GM18858 (cell line): ENCODE measurements at regions not wholly inside any gene's neighbourhood (a gene's known extent, or its start where the extent isn't known, plus 50 kb on each side); places are given as distances from the start of the nearest gene placed in this dataset.
"Not testable (repeated sequence)": the region's sequence is repeated elsewhere in the genome, so short reads cannot be mapped to it uniquely, and the experiment has no call there.

ENCODE experiments used
- ATAC-seq: cut with Tn5 transposase; IDR thresholded peaks from one replicate; pipeline ENCODE4 v1.9.1; 2021; ENCODE audit not compliant: unreplicated experiment

DNA sequence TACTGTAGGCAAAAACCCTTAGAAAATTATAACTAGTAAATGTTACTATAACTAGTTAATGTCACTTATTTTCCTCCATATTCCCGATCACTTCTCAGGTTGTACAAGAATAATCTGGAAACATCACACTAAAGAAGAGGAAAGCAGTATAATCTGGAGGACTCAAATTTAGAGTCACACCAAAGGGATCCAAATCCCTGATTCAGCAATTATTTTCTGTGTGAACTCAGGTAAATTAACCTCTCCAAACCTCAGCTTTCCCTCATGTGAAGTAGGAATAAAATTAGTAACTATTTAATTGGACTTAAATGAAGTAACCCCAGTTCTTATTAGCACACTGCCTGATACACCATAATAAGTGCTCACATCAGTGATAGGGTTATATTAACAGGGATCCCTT lies 170.1 kb upstream of the NECTIN3 start:
- ATAC-seq, result no peak

DNA sequence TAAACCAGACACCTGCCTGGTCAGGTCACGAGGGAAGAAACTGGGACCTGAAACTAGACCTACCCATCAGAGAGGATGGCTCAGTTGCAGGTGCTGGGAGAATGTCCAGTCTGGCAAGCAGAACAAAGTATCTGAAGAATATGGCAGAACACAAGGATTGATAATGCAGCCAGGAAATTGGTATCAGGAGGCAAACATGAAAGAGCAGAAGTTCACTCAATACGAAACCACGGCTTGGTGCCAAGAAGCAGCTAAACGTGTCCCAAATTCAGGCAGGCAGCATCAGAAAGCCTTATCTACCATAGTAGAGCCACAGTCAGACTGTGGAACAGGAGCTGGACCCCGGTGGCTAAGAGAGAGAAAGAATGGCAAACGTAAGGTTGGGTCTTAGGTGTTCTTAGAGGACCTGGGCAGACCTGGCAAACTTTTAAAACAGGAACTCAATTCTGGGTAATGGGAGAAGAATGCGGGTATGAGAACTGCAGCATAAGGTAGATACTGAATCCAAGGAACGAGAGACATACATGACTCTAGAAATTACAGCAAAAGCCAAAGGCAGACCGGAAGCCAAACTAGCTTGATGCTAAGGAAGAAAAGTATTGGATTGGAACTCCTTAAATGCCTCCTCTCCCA lies 169.0 kb upstream of the NECTIN3 start:
- ATAC-seq, result no peak

DNA sequence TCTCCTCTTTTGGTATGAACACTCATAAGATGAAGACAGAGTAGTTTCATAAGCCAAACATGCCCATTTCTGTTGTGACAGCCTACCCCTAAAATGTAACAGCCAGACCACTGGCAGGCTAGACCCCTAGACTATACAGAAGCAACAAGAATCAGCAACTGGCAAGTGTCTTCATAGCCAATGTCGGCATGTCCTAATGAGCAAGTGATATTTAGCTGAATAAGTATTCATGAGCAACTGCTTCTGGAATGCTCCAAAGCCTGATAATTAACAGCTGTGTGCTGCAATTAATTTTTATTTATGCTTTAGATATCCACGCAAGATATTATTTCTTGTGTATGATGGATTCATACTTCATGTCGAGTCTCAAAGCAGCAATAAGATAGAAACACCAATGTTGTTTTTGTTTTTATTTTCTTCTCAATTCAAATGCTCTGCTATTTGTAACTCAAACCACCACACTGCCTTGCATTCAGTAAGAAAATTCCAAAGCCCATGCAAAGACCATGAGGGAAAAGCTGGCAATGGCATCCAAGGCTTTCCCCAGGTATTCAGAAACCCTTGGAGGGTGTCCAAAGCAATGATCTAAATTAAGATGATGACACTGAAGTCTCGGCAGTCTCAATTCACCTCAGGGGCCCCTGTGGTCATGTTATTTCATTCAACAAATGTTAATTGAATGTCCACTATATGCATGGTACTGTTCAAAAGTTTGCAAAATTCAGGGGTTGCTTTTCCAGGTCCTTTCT lies 167.7 kb upstream of the NECTIN3 start:
- no peak for ATAC-seq

DNA sequence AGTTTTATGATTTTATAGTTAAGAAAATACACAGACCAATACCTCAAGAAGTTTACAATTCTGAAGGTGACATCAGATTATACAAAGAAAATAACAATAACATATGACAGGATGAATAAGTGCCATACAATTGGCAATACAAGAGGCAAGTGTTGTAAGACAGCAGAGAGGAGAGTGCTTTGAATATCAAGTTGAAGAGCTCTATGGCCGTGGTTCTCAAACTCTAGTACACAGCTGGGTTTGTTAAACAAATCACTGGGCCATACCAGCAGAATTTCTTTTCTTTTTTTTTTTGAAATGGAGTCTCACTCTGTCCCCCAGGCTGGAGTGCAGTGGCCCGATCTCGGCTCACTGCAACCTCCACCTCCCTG lies 167.1 kb upstream of the NECTIN3 start:
- ATAC-seq, result no peak

DNA sequence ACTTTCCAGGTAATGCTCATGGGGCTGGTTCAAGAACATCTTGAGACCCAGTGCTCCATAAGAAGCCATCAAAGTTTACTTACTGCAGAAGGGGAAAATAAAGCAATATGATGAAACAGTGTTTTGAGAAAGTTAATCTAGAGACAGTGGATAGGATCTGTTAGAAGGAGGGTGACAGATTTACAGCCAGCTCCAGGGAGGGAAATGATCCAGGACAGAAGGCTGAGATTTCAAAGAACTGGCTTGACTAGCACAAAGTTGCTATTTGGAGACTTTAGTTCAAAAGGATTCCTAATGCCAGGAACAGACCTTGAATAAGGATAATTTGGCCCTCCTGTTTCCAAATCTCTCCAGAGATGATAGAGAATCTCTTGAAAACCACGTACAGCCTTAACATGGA lies 166.5 kb upstream of the NECTIN3 start:
- ATAC-seq, result no peak

DNA sequence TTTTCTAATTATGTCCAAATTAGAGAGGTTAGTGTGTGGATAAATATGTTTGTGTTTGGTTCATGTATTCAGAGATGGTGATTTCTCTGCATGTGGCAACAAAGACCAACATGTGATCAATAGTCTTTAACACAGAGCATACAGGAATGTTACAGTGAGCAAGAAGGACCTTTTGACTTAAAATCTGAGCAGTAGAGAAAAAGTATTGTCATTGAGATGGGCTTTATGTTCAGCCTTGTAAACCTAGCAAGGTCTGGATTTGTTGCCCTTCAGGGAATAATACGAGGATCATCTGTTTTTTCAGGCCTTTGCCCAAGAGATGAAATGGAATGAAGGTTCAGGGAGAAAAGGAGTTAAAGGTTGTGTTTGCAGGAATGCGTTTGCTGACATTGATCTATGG lies 161.8 kb upstream of the NECTIN3 start:
- no peak for ATAC-seq

DNA sequence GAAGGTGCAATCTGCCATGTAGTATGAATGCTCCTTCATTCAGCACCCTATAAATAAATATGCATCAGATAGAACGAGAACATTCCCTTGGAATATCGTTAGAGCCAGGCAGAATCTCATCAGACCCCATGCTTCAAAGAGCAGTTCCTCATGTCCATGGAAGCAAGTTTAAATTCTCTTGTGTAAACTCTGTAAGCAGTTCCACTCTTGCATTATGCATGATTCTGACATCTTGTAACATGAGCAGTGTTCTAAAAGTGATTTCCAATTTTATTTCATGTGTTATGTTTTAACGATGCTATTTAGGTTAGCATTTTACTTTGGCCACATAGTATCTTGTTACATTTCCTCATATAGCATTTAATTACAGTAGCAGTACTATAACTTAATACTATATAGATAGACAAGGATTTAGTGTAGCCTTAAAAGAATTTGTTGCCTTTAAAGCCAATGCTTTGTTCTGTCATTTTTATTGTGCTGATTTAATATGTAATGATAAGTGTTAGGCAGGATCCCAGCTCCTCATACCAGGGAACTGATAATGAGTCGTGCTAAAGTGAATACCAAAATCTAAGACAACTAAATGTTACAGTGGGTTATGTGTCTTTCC lies 161.2 kb upstream of the NECTIN3 start:
- no peak for ATAC-seq

DNA sequence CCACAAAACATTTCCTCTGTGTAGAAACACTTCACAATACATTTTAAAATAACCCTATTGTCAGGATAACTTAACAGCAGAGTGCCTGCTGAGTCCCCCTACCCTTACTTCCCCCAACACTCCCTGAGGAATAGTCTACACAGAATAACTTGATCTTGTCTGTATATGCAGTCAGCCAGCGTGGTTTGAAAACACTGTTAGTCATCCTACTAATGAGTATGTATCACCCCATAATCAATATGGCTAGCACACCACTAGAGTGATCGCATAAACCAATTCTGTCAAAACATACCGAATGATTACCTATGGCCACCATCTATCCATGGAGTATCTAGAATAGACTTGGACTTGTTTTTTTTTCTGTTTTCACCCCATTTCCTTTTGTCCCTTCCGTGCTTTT lies 152.7 kb upstream of the NECTIN3 start:
- ATAC-seq, result no peak

DNA sequence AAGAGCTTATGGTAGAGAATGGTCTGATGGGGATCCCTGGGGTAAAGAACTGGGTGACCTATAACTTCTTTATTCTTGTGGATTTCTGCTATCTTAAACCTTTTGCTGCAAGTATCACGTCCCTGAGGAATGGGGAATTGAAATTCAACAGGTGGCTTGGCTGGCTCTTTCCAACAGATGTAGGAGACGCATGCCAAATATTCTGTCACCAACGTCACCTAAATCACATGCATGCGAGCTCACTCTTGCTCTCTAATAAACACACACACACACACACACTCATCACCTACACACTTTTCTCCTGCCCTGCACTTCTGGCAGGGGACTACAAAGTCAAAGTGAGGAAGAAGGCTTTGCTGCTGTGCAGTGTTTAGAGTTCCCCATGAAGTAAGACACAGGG lies 145.8 kb upstream of the NECTIN3 start:
- no peak for ATAC-seq

DNA sequence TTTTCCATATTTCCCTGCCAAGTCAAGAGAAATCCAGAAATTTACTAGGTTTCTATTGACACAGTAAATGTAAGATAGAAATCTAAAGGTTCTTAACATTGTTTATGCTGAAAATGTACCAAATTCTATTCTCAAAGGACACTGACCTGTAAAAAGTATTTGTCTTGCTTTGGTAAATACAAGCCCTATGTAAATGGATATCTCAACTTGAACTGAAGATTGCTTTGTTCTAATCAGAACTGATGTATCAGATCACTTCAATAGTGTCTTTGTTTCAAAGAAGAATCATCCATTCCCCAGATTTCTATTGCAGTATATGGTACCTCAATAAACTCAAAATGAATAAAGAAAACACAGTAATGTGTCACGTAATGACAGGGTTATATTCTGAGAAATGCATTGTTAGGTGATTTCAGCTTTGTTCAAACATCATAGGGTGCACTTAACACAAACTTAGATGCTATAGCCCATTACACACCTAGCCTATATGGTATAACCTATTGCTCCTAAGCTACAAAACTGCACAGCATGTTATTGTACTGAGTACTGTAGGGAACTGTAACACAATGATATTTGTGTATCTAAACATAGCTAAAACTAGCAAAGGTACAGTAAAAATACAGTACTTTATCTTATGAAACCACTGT lies 143.5 kb upstream of the NECTIN3 start:
- no peak for ATAC-seq

DNA sequence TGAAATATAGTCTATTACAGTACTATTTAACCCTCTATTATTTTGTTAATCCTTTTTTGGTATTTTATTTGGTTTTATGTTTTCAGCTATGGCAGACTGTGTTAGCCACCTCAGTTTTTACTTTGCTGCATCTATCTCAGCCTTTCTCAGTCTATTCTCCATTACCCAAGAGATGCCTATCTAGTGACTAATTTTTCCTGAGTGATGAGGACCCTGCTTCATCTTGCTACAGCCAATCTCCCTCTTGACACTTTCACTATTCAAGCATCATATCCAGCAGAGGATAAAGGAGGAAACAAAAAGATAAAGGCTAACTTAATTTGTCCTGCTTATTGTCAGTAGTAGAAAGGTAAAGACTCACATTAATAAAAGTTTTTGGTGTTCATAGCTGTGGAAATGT lies 141.8 kb upstream of the NECTIN3 start:
- no peak for ATAC-seq

DNA sequence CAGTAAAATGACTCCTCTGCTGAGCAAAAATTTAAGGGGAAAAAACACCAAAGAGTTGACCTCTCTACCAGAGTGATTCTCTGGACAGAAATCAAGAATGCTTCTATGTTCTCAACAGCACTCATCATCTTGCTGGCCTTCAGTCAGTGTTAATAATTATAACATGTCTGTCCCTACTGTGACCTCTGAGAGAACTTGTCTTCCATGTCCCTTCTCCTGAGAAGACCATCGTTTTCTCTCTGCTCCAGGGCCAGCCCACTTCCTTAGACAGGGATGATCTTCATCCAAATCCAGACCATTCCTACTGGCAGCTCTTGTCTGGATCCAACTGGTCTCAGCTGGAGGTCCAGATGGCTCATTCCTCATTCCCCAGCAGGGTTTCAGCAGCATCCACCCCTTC lies 139.0 kb upstream of the NECTIN3 start:
- no peak for ATAC-seq

DNA sequence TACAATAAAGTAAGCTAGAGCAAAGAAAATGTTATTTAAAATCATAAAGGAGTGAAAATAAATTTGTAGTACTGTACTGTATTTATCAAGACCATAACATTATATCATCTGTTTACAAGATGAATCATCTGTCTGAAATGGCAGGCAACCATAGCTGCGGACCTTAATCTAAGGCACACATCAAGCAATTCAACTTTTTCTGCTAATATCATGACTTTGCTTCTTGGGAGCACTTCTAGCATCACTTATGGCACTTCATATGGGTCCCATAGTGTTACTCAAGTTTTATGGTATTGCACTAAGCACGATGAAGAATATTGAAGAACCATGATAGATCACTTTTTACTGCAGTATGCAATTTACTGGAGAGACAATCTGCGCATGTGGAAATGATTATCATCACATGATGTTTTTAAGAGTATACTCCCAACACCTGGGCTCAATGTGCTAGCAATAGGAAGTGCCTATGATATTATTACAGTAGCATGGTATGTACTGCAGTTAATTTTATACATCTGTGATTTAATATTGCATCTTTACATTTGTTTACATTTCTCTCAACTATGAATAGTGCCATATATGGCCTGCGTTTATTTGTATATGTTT lies 137.7 kb upstream of the NECTIN3 start:
- ATAC-seq, result no peak

DNA sequence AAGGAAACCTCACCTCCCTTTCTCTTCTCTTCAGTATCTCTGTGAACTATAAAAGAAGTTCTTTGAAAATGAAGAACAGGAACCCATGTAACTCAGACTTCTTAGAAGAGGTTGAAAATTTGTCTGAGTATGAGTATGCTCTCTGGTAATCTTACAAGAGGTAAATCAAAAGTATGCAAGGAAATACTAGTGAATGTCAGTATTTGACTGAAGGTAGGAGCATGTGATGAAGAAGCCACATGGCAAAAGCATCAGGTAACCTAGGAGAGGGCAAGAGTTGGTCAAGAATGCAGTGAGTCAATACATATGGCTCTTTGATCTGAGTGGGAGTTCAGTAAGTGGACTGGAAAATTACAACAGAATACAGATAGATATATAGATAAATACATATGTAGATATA lies 133.0 kb upstream of the NECTIN3 start:
- ATAC-seq, result no peak

DNA sequence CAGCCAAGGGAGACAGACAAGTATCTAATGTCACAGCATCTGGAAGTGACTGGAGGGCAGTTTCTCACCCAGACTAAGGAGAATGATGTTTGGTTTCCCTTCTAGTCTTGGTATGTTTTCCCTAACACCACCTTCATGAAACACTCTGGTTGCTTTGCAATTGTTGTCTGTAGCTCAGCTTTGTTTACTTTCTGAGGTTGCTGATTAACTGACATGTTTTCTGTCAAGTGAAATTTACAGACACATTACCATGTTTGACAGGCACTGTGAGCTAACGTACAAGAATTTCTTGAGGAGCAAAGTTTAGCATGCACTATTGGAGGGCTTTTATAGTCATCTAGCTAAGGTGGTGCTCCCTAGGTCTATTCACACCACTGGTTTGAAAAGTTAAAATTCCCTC lies 131.6 kb upstream of the NECTIN3 start:
- ATAC-seq, result no peak

DNA sequence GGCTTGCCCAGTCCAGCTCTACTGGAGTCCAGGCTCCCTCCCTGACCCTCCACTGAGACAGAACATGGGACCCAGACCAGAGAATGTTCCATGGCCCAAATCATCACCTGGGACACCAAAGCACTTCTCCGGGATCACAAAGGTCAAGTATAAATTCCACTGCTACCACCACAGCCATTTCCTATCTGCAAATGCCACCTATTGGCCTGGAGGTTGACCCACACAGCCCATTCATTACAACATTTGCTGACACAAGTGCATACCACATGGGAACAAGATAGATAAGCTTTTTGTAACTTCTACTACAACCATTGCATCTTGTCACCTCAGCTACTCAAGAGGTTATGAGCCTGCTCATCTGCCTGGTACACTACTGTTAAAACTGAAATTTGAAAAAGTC lies 126.8 kb upstream of the NECTIN3 start:
- no peak for ATAC-seq

DNA sequence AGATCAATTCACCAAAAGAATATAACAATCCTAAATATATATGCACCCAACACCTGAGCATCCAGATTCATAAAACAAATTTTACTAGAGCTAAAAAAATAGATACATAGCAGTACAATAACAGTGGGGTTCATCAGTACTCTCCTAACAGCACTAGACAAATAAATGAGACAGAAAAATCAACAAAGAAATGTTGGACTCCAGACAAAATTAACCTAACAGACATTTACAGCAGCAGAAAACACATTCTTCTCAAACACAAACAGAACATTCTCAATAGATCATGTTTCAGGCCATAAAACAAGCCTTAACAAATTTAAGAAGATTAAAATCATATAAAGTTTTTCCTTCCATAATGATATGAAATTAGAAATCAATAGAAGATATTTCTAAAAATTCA lies 124.8 kb upstream of the NECTIN3 start:
- ATAC-seq, result no peak

DNA sequence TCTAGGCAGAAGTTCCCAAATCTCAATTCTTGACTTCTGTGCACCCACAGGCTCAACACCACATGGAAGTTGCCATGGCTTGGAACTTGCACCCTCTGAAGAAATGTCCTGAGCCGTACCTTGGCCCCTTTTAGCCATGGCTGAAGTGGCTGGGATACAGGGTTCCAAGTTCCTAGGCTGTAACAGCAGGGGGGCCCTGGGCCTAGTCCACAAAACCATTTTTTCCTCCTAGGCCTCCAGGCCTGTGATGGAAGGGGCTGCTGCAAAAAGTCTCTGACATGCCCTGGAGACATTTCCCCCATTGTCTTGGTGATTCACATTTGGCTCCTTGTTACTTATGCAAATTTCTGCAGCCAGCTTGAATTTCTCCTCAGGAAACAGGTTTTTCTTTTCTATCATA lies 122.4 kb upstream of the NECTIN3 start:
- ATAC-seq, result not testable (repeated sequence)

DNA sequence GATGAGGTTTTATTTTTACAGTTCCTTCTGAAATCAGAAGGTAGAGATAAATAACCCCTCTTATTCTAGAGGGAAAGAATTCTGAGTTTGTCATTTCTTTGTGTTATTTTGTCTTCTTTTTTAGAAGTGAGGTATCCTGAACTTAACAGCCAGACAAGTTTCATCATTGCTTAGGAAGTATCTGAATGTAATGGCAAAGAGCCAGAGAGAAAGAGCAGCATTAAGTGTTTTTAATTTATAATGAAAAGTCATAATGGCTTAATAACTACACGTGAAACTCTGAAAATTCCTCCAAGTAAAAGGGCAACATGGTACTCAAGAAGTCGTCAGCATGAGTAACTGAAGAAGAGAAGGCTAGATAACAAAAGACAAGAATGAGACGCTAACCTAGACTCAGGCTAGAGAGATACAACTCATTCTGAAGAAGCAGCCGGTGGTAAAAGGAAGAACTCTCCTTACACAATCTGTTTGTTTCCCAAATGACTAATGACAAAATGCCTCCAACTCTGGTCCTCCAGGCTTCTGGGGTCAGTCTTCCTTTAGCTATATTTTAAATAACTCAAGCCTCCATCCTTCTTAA lies 116.2 kb upstream of the NECTIN3 start:
- ATAC-seq, result no peak

DNA sequence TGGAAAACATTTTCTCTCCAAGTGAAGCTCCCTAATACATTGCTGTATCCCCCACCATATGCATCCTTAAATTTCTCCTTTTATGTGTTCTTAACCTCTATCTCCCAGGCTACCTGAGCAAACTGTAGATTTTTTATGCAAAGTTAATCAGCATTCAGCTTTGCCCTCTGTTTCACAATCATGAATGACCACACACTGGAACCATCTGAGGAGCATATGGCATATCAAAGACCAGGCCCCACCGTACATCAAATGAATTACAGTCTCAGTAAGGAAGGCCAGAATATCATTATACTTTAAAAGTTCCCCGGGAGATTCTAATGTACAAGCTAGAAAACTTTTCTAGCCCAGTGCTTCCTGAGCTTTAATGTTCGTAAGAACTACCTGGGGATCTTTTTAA lies 115.5 kb upstream of the NECTIN3 start:
- ATAC-seq, result no peak

DNA sequence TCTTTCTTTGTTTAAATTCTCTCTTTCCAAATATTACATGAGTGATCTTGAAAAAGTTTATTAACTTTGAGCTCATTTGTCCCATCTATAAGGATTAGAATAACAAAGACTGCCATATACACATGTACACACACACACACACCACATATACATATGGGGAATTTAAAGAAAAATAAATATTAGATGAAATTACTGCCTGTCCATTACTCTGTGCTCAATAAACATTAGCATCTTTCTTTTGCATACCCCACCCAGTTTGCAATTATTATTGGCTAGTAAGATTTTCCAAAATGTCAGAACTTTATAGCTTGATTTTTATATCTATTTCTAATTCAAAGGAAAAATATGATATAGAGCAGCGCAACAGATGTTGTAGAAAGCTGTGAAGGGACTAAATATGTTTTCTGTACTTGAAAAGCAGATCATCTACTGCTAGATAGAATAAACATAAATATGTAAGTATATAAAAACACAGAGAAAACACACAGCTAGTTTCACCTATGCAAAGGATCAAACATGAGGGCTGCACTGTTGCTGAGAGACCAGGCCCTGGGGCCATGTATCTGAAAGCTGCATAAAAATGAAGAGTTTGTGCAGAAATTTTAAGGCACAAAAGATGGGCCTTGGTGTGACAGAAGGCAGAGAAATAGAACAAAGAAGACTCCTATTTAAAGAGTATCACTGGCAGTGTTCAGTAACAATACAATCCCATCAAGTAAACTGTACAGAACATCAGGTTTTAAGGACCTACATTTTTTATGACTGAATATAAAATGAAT lies 114.2 kb upstream of the NECTIN3 start:
- ATAC-seq, result no peak
